ENCODE measurements at regions not wholly inside any gene's neighbourhood (a gene's known extent, or its start where the extent isn't known, plus 50 kb on each side); places are given as distances from the start of the nearest gene placed in this dataset.

GRCh38 chr12:47391566-47391965 lies 311.8 kb upstream of the AMIGO2 start:
- 84 to 85% methylated on average over 7 of the region's 7 CpGs for WGBS, 2 donors
- H3K27ac ChIP-seq (ENCODE audit: low read depth in 2 of 2, low read length in 1 of 2): no peak overlapping the region

DNA sequence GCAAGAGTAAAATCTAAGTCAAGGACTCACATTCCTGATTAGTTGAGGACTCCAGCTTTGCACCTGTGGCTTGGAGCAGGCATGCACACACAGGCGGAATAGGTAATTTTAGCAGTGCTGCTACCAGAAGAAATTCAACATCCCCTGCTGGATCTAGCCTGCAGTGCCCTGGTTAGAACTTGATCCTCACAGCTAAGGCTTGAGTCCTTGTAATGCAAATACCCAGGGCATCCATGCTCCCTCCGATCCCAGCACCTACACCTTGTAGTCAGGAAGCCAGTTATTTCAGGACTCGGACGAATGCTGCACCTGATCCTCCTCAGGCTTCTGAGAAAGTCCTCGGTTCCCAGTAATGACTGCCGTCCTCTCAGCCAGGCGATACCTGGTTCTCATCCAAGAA lies 309.0 kb upstream of the AMIGO2 start:
- H3K27ac ChIP-seq (ENCODE audit: low read depth in 2 of 2, low read length in 1 of 2): no peak overlapping the region
- H3K9me3 ChIP-seq (ENCODE audit: control insufficient read depth in 2 of 2, insufficient read depth in 1 of 2, low read depth in 1 of 2, low read length in 1 of 2): no peaks in the 10 kb centered on the region
- no peak overlapping the region for H3K4me3 ChIP-seq (ENCODE audit: low read depth in 1 of 2, low read length in 2 of 2)
- H3K36me3 ChIP-seq (ENCODE audit: control insufficient read depth in 2 of 2, insufficient read depth in 2 of 2, low read length in 1 of 2): no peaks in the 10 kb centered on the region
- no peaks in the 10 kb centered on the region for H3K27me3 ChIP-seq (ENCODE audit: control insufficient read depth in 1 of 2, insufficient read depth in 2 of 2, low read length in 2 of 2)
- no peaks in the 10 kb centered on the region for H3K4me1 ChIP-seq (ENCODE audit: control insufficient read depth in 2 of 2, insufficient read depth in 2 of 2, low read length in 1 of 2)
- WGBS, 2 donors: 84 to 89% methylated on average over 7 of the region's 7 CpGs

More at GRCh38 chr12:47391566-47391965, 311.8 kb upstream of the AMIGO2 start:
- Histone ChIP-seq H3K27me3 (ENCODE audit: control insufficient read depth in 1 of 2, insufficient read depth in 2 of 2, low read length in 2 of 2) (no peaks in the 10 kb centered on the region), H3K36me3 (ENCODE audit: control insufficient read depth in 2 of 2, insufficient read depth in 2 of 2, low read length in 1 of 2) (no peaks in the 10 kb centered on the region), H3K9me3 (ENCODE audit: control insufficient read depth in 2 of 2, insufficient read depth in 1 of 2, low read depth in 1 of 2, low read length in 1 of 2) (no peaks in the 10 kb centered on the region), H3K4me1 (ENCODE audit: control insufficient read depth in 2 of 2, insufficient read depth in 2 of 2, low read length in 1 of 2) (no peaks in the 10 kb centered on the region), H3K4me3 (ENCODE audit: low read depth in 1 of 2, low read length in 2 of 2) (no peak overlapping the region)

GRCh38 chr12:47387994-47388393 lies 308.2 kb upstream of the AMIGO2 start:
- H3K4me3 ChIP-seq (ENCODE audit: low read depth in 1 of 2, low read length in 2 of 2): no peak overlapping the region
- no peaks in the 10 kb centered on the region for H3K27me3 ChIP-seq (ENCODE audit: control insufficient read depth in 1 of 2, insufficient read depth in 2 of 2, low read length in 2 of 2)
- whole genome bisulfite sequencing, 2 donors: 75 to 88% methylated on average over 1 of the region's 1 CpG

GRCh38 chr12:47385653-47386052 lies 305.9 kb upstream of the AMIGO2 start:
- H3K27me3 ChIP-seq (ENCODE audit: control insufficient read depth in 1 of 2, insufficient read depth in 2 of 2, low read length in 2 of 2): no peaks in the 10 kb centered on the region
- H3K27ac ChIP-seq (ENCODE audit: low read depth in 2 of 2, low read length in 1 of 2): no peak overlapping the region
- no peaks in the 10 kb centered on the region for H3K9me3 ChIP-seq (ENCODE audit: control insufficient read depth in 2 of 2, insufficient read depth in 1 of 2, low read depth in 1 of 2, low read length in 1 of 2)
- H3K4me3 ChIP-seq (ENCODE audit: low read depth in 1 of 2, low read length in 2 of 2): no peak overlapping the region
- no peaks in the 10 kb centered on the region for H3K36me3 ChIP-seq (ENCODE audit: control insufficient read depth in 2 of 2, insufficient read depth in 2 of 2, low read length in 1 of 2)
- H3K4me1 ChIP-seq (ENCODE audit: control insufficient read depth in 2 of 2, insufficient read depth in 2 of 2, low read length in 1 of 2): no peaks in the 10 kb centered on the region
- 85 to 91% methylated on average over 5 of the region's 5 CpGs for WGBS, 2 donors

More at GRCh38 chr12:47387994-47388393, 308.2 kb upstream of the AMIGO2 start:
- Histone ChIP-seq H3K9me3 (ENCODE audit: control insufficient read depth in 2 of 2, insufficient read depth in 1 of 2, low read depth in 1 of 2, low read length in 1 of 2) (no peaks in the 10 kb centered on the region), H3K4me1 (ENCODE audit: control insufficient read depth in 2 of 2, insufficient read depth in 2 of 2, low read length in 1 of 2) (no peaks in the 10 kb centered on the region), H3K27ac (ENCODE audit: low read depth in 2 of 2, low read length in 1 of 2) (no peak overlapping the region), H3K36me3 (ENCODE audit: control insufficient read depth in 2 of 2, insufficient read depth in 2 of 2, low read length in 1 of 2) (no peaks in the 10 kb centered on the region)

DNA sequence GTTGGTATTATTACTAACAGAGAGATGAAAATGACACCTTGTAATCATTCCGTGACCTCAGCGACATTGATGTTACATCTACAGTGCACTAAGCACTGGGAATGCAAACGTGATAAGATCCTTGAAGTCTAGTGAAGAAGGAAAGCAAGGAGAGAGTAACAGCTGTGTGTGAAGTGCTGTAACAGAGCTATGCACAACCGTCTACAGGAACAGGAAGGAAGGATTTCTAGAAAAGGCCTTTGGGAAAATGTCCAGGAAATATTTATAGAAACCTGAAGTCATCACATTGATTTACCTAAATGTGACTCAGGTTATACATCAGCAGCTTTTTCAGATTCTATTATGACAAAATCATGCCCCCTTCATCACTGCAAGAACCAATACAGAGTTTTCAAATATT lies 304.2 kb upstream of the AMIGO2 start:
- no peak overlapping the region for H3K4me3 ChIP-seq (ENCODE audit: low read depth in 1 of 2, low read length in 2 of 2)
- no peaks in the 10 kb centered on the region for H3K36me3 ChIP-seq (ENCODE audit: control insufficient read depth in 2 of 2, insufficient read depth in 2 of 2, low read length in 1 of 2)
- no peak overlapping the region for H3K27ac ChIP-seq (ENCODE audit: low read depth in 2 of 2, low read length in 1 of 2)
- 48 to 50% methylated on average over 4 of the region's 4 CpGs for WGBS, 2 donors
- H3K27me3 ChIP-seq (ENCODE audit: control insufficient read depth in 1 of 2, insufficient read depth in 2 of 2, low read length in 2 of 2): no peaks in the 10 kb centered on the region
- H3K9me3 ChIP-seq (ENCODE audit: control insufficient read depth in 2 of 2, insufficient read depth in 1 of 2, low read depth in 1 of 2, low read length in 1 of 2): no peaks in the 10 kb centered on the region
- no peaks in the 10 kb centered on the region for H3K4me1 ChIP-seq (ENCODE audit: control insufficient read depth in 2 of 2, insufficient read depth in 2 of 2, low read length in 1 of 2)

- no peaks in the 10 kb centered on the region for H3K9me3 ChIP-seq (ENCODE audit: control insufficient read depth in 2 of 2, insufficient read depth in 1 of 2, low read depth in 1 of 2, low read length in 1 of 2)
- 91 to 96% methylated on average over 1 of the region's 1 CpG for WGBS, 2 donors
- H3K4me1 ChIP-seq (ENCODE audit: control insufficient read depth in 2 of 2, insufficient read depth in 2 of 2, low read length in 1 of 2): peaks cover 0 to 2% of the 10 kb centered on the region in 2 donors
- H3K36me3 ChIP-seq (ENCODE audit: control insufficient read depth in 2 of 2, insufficient read depth in 2 of 2, low read length in 1 of 2): no peaks in the 10 kb centered on the region
- H3K4me3 ChIP-seq (ENCODE audit: low read depth in 1 of 2, low read length in 2 of 2): no peak overlapping the region
- H3K27me3 ChIP-seq (ENCODE audit: control insufficient read depth in 1 of 2, insufficient read depth in 2 of 2, low read length in 2 of 2): no peaks in the 10 kb centered on the region
- no peak overlapping the region for H3K27ac ChIP-seq (ENCODE audit: low read depth in 2 of 2, low read length in 1 of 2)
These were observed 302.5 kb upstream of the AMIGO2 start for GRCh38 chr12:47382305-47382704.

DNA sequence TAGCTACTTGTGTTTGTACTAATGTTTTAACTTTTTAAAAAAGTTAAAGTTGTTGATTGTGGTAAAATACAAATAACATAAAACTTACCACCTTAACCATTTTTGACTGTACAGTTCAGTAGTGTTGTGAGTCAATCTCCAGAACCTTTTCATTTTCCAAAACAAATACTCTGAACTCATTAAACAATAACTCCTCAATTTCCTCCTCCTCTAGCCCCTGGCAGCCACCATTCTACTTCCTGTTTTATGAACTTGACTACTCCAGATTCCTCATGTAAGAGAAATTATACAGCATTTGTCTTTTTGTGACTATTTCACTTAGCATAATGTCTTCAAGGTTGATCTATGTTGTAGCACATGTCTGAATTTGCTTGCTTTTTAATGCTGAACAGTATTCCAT lies 299.1 kb upstream of the AMIGO2 start:
- Histone ChIP-seq H3K9me3 (ENCODE audit: control insufficient read depth in 2 of 2, insufficient read depth in 1 of 2, low read depth in 1 of 2, low read length in 1 of 2) (no peaks in the 10 kb centered on the region), H3K4me3 (ENCODE audit: low read depth in 1 of 2, low read length in 2 of 2) (no peak overlapping the region), H3K36me3 (ENCODE audit: control insufficient read depth in 2 of 2, insufficient read depth in 2 of 2, low read length in 1 of 2) (no peaks in the 10 kb centered on the region), H3K27me3 (ENCODE audit: control insufficient read depth in 1 of 2, insufficient read depth in 2 of 2, low read length in 2 of 2) (no peaks in the 10 kb centered on the region), H3K27ac (ENCODE audit: low read depth in 2 of 2, low read length in 1 of 2) (no peak overlapping the region), H3K4me1 (ENCODE audit: control insufficient read depth in 2 of 2, insufficient read depth in 2 of 2, low read length in 1 of 2) (peaks cover 0 to 2% of the 10 kb centered on the region in 2 donors)

GRCh38 chr12:47378222-47378582 lies 298.4 kb upstream of the AMIGO2 start:
- Histone ChIP-seq H3K9me3 (ENCODE audit: control insufficient read depth in 2 of 2, insufficient read depth in 1 of 2, low read depth in 1 of 2, low read length in 1 of 2) (no peaks in the 10 kb centered on the region), H3K4me3 (ENCODE audit: low read depth in 1 of 2, low read length in 2 of 2) (no peak overlapping the region), H3K27ac (ENCODE audit: low read depth in 2 of 2, low read length in 1 of 2) (peak overlapping the region; percentile 3 to 42), H3K4me1 (ENCODE audit: control insufficient read depth in 2 of 2, insufficient read depth in 2 of 2, low read length in 1 of 2) (peaks cover 0 to 2% of the 10 kb centered on the region in 2 donors), H3K36me3 (ENCODE audit: control insufficient read depth in 2 of 2, insufficient read depth in 2 of 2, low read length in 1 of 2) (no peaks in the 10 kb centered on the region), H3K27me3 (ENCODE audit: control insufficient read depth in 1 of 2, insufficient read depth in 2 of 2, low read length in 2 of 2) (no peaks in the 10 kb centered on the region)
- WGBS, 2 donors: 64 to 73% methylated on average over 3 of the region's 3 CpGs

DNA sequence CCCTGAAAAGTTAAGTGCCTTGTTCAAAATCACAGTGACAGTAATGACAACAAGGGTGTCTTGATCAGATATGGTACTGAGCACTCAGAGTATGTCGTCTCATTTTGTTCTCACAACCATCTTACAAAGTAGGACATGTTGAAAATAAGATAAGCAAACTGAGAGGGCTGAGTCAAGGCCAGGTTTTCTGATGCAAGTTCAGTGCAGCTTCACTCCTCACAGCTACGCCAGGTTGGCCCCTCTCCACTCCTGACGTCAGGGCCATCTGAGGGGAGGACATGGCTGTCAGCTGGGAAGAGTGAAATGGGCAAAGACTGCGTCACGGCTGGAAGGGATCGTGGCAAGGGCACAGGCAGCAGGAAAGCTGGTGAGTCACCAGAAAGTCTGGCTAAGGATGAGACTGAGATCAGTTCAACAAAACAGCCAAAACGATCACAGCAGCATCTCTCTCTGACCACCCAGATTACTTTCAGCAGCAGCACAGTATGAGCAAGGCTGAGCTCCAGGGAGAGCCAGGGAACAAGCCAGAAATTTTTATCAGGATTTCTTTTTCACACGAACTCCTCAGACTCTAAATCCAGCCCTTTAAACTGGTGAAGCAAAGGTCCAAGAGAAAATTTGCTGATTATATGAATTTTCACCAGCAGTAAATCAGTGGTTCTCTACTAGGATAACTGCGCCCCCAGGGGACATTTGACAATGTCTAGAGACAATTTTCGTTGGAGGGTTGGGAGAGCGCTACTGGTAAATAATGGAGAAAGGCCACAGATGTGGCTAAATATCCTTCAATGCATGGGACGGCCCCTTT lies 297.9 kb upstream of the AMIGO2 start:
- 53 to 54% methylated on average over 12 of the region's 12 CpGs for WGBS, 2 donors
- H3K9me3 ChIP-seq (ENCODE audit: control insufficient read depth in 2 of 2, insufficient read depth in 1 of 2, low read depth in 1 of 2, low read length in 1 of 2): no peaks in the 10 kb centered on the region
- no peaks in the 10 kb centered on the region for H3K27me3 ChIP-seq (ENCODE audit: control insufficient read depth in 1 of 2, insufficient read depth in 2 of 2, low read length in 2 of 2)
- no peaks in the 10 kb centered on the region for H3K36me3 ChIP-seq (ENCODE audit: control insufficient read depth in 2 of 2, insufficient read depth in 2 of 2, low read length in 1 of 2)
- H3K4me3 ChIP-seq (ENCODE audit: low read depth in 1 of 2, low read length in 2 of 2): no peak overlapping the region
- peak overlapping the region; percentile 26 to 37 for H3K27ac ChIP-seq (ENCODE audit: low read depth in 2 of 2, low read length in 1 of 2)
- peaks cover 0 to 2% of the 10 kb centered on the region in 2 donors for H3K4me1 ChIP-seq (ENCODE audit: control insufficient read depth in 2 of 2, insufficient read depth in 2 of 2, low read length in 1 of 2)

GRCh38 chr12:47376927-47377326 lies 297.2 kb upstream of the AMIGO2 start:
- Histone ChIP-seq H3K27me3 (ENCODE audit: control insufficient read depth in 1 of 2, insufficient read depth in 2 of 2, low read length in 2 of 2) (no peaks in the 10 kb centered on the region), H3K4me1 (ENCODE audit: control insufficient read depth in 2 of 2, insufficient read depth in 2 of 2, low read length in 1 of 2) (peaks cover 0 to 2% of the 10 kb centered on the region in 2 donors), H3K27ac (ENCODE audit: low read depth in 2 of 2, low read length in 1 of 2) (peak overlapping the region; percentile 10 to 24), H3K9me3 (ENCODE audit: control insufficient read depth in 2 of 2, insufficient read depth in 1 of 2, low read depth in 1 of 2, low read length in 1 of 2) (no peaks in the 10 kb centered on the region), H3K4me3 (ENCODE audit: low read depth in 1 of 2, low read length in 2 of 2) (no peak overlapping the region), H3K36me3 (ENCODE audit: control insufficient read depth in 2 of 2, insufficient read depth in 2 of 2, low read length in 1 of 2) (no peaks in the 10 kb centered on the region)
- 75 to 83% methylated on average over 6 of the region's 6 CpGs for WGBS, 2 donors
